Esophagus muscularis mucosa (tissue), 3 donors: ENCODE measurements at regions not wholly inside any gene's neighbourhood (a gene's known extent, or its start where the extent isn't known, plus 50 kb on each side); places are given as distances from the start of the nearest gene placed in this dataset.

Source experiments
- CTCF ChIP-seq, 3 experiments: fragments of 200-600 bp in 2 of 3; fragments of 450-650 bp in 1 of 3; sonication (generic) in 2 of 3; IDR thresholded peaks; one replicate each; pipeline ENCODE4 v1.5.1; 2017 to 2019; ENCODE audit warnings: antibody characterized with exemption in 3 of 3, mild to moderate bottlenecking in 2 of 3, moderate library complexity in 1 of 3
- POLR2A ChIP-seq: fragments of 450-650 bp; IDR thresholded peaks from one replicate; pipeline ENCODE4 v1.6.1; 2017; ENCODE audit warnings: antibody characterized with exemption, moderate library complexity, mild to moderate bottlenecking, low read depth

GRCh38 chr4:170581322-170581721, 491.6 kb upstream of the AADAT start:
- TF ChIP-seq CTCF (IDR thresholded peaks at IDR 0.05) (no peak), POLR2A (no peak)
